Fibroblast of mammary gland (primary cell): ENCODE measurements at regions not wholly inside any gene's neighbourhood (a gene's known extent, or its start where the extent isn't known, plus 50 kb on each side); places are given as distances from the start of the nearest gene placed in this dataset.

Source experiments
- DNase-seq: peaks from one replicate; pipeline ENCODE4 v3.0.0-alpha.2; 2010; ENCODE audit warnings: low read depth
- H3K4me3 ChIP-seq: 2 replicates; pipeline ENCODE4 v1.5.1; 2011; ENCODE audit warnings: low read depth, mild to moderate bottlenecking, low read length, moderate library complexity; ENCODE audit not compliant: control insufficient read depth
- CTCF ChIP-seq: conservative IDR thresholded peaks from 2 replicates; pipeline ENCODE4 v1.5.1; 2011; ENCODE audit warnings: low read depth, low read length, inconsistent platforms; ENCODE audit not compliant: control insufficient read depth, insufficient read depth

- no peak for DNase-seq
- no peak for TF ChIP-seq CTCF
- no peak overlapping the region for H3K4me3 ChIP-seq
These were observed 665.5 kb upstream of the CNTNAP5 start for GRCh38 chr2:123359636-123360035.

- no peak for DNase-seq
- TF ChIP-seq CTCF: no peak
- no peak overlapping the region for H3K4me3 ChIP-seq
These were observed 662.2 kb upstream of the CNTNAP5 start for GRCh38 chr2:123362671-123363440.

- no peak for TF ChIP-seq CTCF
- no peak overlapping the region for H3K4me3 ChIP-seq
- no peak for DNase-seq
These were observed 661.3 kb upstream of the CNTNAP5 start for GRCh38 chr2:123363826-123364225.

GRCh38 chr2:123364243-123364896 is 660.7 kb upstream of the CNTNAP5 start:
- no peak overlapping the region for H3K4me3 ChIP-seq
- TF ChIP-seq CTCF: no peak
- no peak for DNase-seq

- no peak overlapping the region for H3K4me3 ChIP-seq
- no peak for TF ChIP-seq CTCF
These were observed 658.7 kb upstream of the CNTNAP5 start for GRCh38 chr2:123366239-123366837.

GRCh38 chr2:123370186-123370585 is 654.9 kb upstream of the CNTNAP5 start:
- H3K4me3 ChIP-seq: no peak overlapping the region
- no peak for TF ChIP-seq CTCF
- DNase-seq: no peak

More at GRCh38 chr2:123366239-123366837, 658.7 kb upstream of the CNTNAP5 start:
- no peak for DNase-seq
